Spleen (tissue), 11 donors: ENCODE measurements at regions not wholly inside any gene's neighbourhood (a gene's known extent, or its start where the extent isn't known, plus 50 kb on each side); places are given as distances from the start of the nearest gene placed in this dataset.

Source experiments
- DNase-seq: peaks from one replicate; pipeline ENCODE4 v3.0.0-alpha.2; 2020
- H3K27ac ChIP-seq, 8 donors: fragments of 200-600 bp; sonication (generic) in 7 of 8; 1 replicate in 4 of 8; 2 replicates in 4 of 8; pipeline versions ENCODE4 v1.5.0 to v1.8.0; 2016 to 2021; ENCODE audit warnings: inconsistent platforms in 4 of 8, mild to moderate bottlenecking in 4 of 8, moderate library complexity in 1 of 8
- H3K27me3 ChIP-seq, 7 donors: fragments of 200-600 bp; sonication (generic) in 6 of 7; replicated peaks in 1 of 7; 1 replicate in 4 of 7; 2 replicates in 3 of 7; pipeline versions ENCODE4 v1.5.0 to v1.8.0; 2016 to 2021; ENCODE audit warnings: inconsistent platforms in 3 of 7, mild to moderate bottlenecking in 1 of 7
- H3K36me3 ChIP-seq, 6 donors: fragments of 200-600 bp; sonication (generic) in 5 of 6; 1 replicate in 4 of 6; 2 replicates in 2 of 6; pipeline versions ENCODE4 v1.5.0 to v1.8.0; 2016 to 2021; ENCODE audit warnings: inconsistent platforms in 2 of 6
- H3K4me1 ChIP-seq, 6 donors: fragments of 200-600 bp; sonication (generic) in 5 of 6; 1 replicate in 3 of 6; 2 replicates in 3 of 6; pipeline versions ENCODE4 v1.5.0 to v1.8.0; 2016 to 2021; ENCODE audit warnings: inconsistent platforms in 3 of 6
- H3K4me3 ChIP-seq, 8 donors: fragments of 200-600 bp; sonication (generic) in 7 of 8; 1 replicate in 4 of 8; 2 replicates in 4 of 8; pipeline versions ENCODE4 v1.5.0 to v1.8.0; 2016 to 2021; ENCODE audit warnings: inconsistent platforms in 4 of 8, mild to moderate bottlenecking in 4 of 8, moderate library complexity in 2 of 8
- H3K9me3 ChIP-seq, 8 donors: fragments of 200-600 bp; sonication (generic) in 7 of 8; 1 replicate in 4 of 8; 2 replicates in 4 of 8; pipeline versions ENCODE4 v1.5.0 to v1.8.0; 2016 to 2021; ENCODE audit warnings: inconsistent platforms in 4 of 8
- POLR2A ChIP-seq, 3 donors: fragments of 450-650 bp; IDR thresholded peaks; one replicate each; pipeline ENCODE4 v1.5.1; 2017; ENCODE audit warnings: antibody characterized with exemption in 3 of 3, mild to moderate bottlenecking in 1 of 3
- POLR2AphosphoS5 ChIP-seq, 3 donors: sonication (generic); formaldehyde crosslinking; IDR thresholded peaks; one replicate each; pipeline ENCODE4 v1.5.1; 2017; ENCODE audit warnings: antibody characterized with exemption in 3 of 3
- WGBS, 5 donors: extraction: QIAGEN DNeasy Blood & Tissue Kit in 3 of 5; methylation state at CpG; one replicate each; pipeline versions ENCODE4 v1.1.5 to v1.1.7; 2013 to 2018; 5-methylcytosine and 5-hydroxymethylcytosine counted together
- intact Hi-C: fragments of 100-400 bp; cut with DNase I; formaldehyde crosslinking; loops from one replicate; pipeline ENCODE4 v1.15.0; 2023; ENCODE audit warnings: low total_unique reads
- TF ChIP-seq, protein P1 (sequence below), 11 experiments: fragments of 200-600 bp in 7 of 11; fragments of 450-650 bp in 4 of 11; sonication (generic) in 4 of 11; IDR thresholded peaks in 8 of 11; conservative IDR thresholded peaks in 3 of 11; 1 replicate in 7 of 11; 2 replicates in 4 of 11; pipeline versions ENCODE4 v1.4.0 to v1.8.0; 2016 to 2021; ENCODE audit warnings: antibody characterized with exemption in 11 of 11, inconsistent platforms in 4 of 11, mild to moderate bottlenecking in 1 of 11
- donor health status: healthy with polysubstance abuse.
- donor health status: DM: no; HTN: no; CAD: no; lungs with moderate emphysema.
- donor health status: DM: no; HTN: no; CAD: no.
- donor health status: Bipolar disorder and iron deficiency.
- donor health status: healthy.
- donor health status: DM: no; HTN: no; CAD: no.
- donor health status: DM: yes; HTN: yes; CAD: no.

DNA sequence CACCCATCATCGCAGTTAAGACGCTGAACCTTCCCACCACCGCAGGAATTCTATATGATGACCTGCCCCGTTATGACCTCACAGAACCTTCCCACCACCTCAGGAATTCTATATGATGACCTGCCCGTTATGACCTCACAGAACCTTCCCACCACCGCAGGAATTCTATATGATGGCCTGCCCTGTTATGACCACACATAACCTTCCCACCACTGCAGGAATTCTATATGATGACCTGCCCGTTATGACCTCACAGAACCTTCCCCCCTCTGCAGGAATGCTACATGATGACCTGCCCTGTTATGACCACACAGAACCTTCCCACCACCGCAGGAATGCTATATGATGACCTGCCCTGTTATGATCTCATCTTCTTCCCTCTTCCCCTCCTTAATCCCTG lies 64.3 kb downstream of the IRX1 start:
- Histone ChIP-seq H3K36me3 (no peaks in the 10 kb centered on the region), H3K27me3 (peaks cover 0 to 6% (median 0%) of the 10 kb centered on the region in 7 donors), H3K27ac (no peak overlapping the region), H3K4me1 (no peaks in the 10 kb centered on the region), H3K9me3 (peaks cover 0 to 10% (median 0%) of the 10 kb centered on the region in 8 donors), H3K4me3 (no peak overlapping the region)
- 65 to 80% (median 73%) methylated on average over 8 of the region's 8 CpGs for WGBS, 5 donors
- TF ChIP-seq POLR2A (IDR thresholded peaks at IDR 0.05): no peak
- intact Hi-C loops: no loop called here
- no peak for DNase-seq

GRCh38 chr5:3660630-3661029 lies 65.0 kb downstream of the IRX1 start:
- Histone ChIP-seq H3K27me3 (peaks cover 0 to 6% (median 0%) of the 10 kb centered on the region in 7 donors), H3K9me3 (peaks cover 0 to 10% (median 0%) of the 10 kb centered on the region in 8 donors), H3K36me3 (no peaks in the 10 kb centered on the region), H3K4me1 (no peaks in the 10 kb centered on the region), H3K27ac (no peak overlapping the region), H3K4me3 (no peak overlapping the region)
- TF ChIP-seq, protein P1, sequence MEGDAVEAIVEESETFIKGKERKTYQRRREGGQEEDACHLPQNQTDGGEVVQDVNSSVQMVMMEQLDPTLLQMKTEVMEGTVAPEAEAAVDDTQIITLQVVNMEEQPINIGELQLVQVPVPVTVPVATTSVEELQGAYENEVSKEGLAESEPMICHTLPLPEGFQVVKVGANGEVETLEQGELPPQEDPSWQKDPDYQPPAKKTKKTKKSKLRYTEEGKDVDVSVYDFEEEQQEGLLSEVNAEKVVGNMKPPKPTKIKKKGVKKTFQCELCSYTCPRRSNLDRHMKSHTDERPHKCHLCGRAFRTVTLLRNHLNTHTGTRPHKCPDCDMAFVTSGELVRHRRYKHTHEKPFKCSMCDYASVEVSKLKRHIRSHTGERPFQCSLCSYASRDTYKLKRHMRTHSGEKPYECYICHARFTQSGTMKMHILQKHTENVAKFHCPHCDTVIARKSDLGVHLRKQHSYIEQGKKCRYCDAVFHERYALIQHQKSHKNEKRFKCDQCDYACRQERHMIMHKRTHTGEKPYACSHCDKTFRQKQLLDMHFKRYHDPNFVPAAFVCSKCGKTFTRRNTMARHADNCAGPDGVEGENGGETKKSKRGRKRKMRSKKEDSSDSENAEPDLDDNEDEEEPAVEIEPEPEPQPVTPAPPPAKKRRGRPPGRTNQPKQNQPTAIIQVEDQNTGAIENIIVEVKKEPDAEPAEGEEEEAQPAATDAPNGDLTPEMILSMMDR (IDR thresholded peaks at IDR 0.05 in 8 of 11, conservative IDR thresholded peaks at IDR 0.05 in 3 of 11): no peak
- TF ChIP-seq POLR2A (IDR thresholded peaks at IDR 0.05): no peak
- TF ChIP-seq POLR2AphosphoS5 (IDR thresholded peaks at IDR 0.05): no peak
- no peak for DNase-seq
- WGBS, 5 donors: 76 to 85% (median 82%) methylated on average over 4 of the region's 4 CpGs
- intact Hi-C loops: no loop called here

GRCh38 chr5:3661755-3662296 lies 66.2 kb downstream of the IRX1 start:
- TF ChIP-seq POLR2A (IDR thresholded peaks at IDR 0.05) (no peak), POLR2AphosphoS5 (IDR thresholded peaks at IDR 0.05) (no peak)
- TF ChIP-seq, protein P1 (IDR thresholded peaks at IDR 0.05 in 8 of 11, conservative IDR thresholded peaks at IDR 0.05 in 3 of 11): no peak
- Histone ChIP-seq H3K4me3 (peak overlapping the region in 2 of 8 donors; percentile 21 to 34), H3K4me1 (no peaks in the 10 kb centered on the region), H3K27ac (peak overlapping the region in 2 of 8 donors; percentile 21 to 34), H3K9me3 (peaks cover 0 to 10% (median 0%) of the 10 kb centered on the region in 8 donors), H3K36me3 (no peaks in the 10 kb centered on the region), H3K27me3 (peaks cover 0 to 6% (median 0%) of the 10 kb centered on the region in 7 donors)
- intact Hi-C loops: no loop called here
- DNase-seq: no peak
- WGBS, 5 donors: 43 to 64% (median 49%) methylated on average over 4 of the region's 4 CpGs

DNA sequence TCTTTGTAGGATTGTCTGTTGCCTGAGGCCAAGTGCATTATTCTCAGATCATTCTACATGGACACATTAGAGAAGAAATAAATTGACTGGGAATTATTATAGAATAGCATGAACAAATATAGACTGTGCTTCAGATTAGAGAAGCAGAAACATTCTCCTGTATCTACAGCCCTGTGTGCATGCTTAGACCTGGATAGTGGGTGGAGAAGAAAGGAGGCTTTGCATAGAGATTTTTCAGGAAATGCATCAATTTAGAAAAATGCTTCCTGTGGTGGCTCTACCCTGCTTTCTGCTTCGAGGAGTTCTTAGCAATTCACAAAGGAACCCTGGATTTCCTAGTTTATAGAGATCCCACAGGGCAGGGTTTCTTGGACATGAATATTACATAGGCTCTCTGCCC lies 66.7 kb downstream of the IRX1 start:
- H3K27me3 ChIP-seq: peaks cover 0 to 5% (median 0%) of the 10 kb centered on the region in 7 donors
- no peaks in the 10 kb centered on the region for H3K4me1 ChIP-seq
- intact Hi-C loops: no loop called here
- TF ChIP-seq, protein P1 (IDR thresholded peaks at IDR 0.05 in 8 of 11, conservative IDR thresholded peaks at IDR 0.05 in 3 of 11): no peak
- TF ChIP-seq POLR2A (IDR thresholded peaks at IDR 0.05): no peak
- TF ChIP-seq POLR2AphosphoS5 (IDR thresholded peaks at IDR 0.05): no peak
- H3K9me3 ChIP-seq: peaks cover 0 to 10% (median 0%) of the 10 kb centered on the region in 8 donors
- no peak overlapping the region for H3K27ac ChIP-seq
- no peaks in the 10 kb centered on the region for H3K36me3 ChIP-seq
- H3K4me3 ChIP-seq: no peak overlapping the region
- no peak for DNase-seq
- 5 to 35% (median 10%) methylated on average over 1 of the region's 1 CpG for WGBS, 5 donors
